CD4-positive, alpha-beta T cell treated with Interleukin-4 for 1 hour (primary cell): ENCODE measurements at regions not wholly inside any gene's neighbourhood (a gene's known extent, or its start where the extent isn't known, plus 50 kb on each side); places are given as distances from the start of the nearest gene placed in this dataset.
A peak's percentile ranks its signal among the peaks of the same experiment; 100 is the strongest.

Source experiments
- DNase-seq, 2 donors: peaks; one replicate each; pipeline ENCODE4 v3.0.0-alpha.2; 2020 to 2022

DNA sequence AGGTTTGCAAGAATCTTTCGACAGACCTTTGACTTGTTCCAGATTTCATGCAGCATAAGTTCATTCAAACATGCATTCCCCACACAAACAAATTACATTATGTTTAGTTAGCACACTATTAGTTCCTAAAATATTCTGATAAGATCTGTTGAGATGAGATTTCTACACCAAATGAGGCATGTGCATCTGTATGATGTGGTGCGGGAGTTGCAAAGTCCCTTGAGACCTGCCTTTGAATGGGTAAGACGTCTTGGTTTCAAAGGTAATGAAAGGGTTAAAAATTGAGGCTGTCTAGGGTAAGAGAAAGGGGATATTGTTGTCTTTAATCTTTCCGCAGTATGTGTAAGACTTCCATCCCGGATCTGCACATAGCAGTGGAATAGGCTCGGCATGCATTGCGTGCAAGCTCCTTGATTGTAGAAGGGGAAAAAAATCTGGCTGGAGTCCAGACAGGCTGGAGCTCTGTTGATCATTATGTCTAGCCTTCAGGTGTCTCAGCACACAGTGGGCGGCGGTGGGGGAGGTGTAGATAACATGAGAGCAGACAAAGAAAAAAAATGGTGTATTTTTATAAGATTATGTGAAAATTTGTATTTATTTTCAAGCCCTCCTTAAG, 296.6 kb downstream of the PTPRC start:
- DNase-seq: peak; percentile 47 to 55

DNA sequence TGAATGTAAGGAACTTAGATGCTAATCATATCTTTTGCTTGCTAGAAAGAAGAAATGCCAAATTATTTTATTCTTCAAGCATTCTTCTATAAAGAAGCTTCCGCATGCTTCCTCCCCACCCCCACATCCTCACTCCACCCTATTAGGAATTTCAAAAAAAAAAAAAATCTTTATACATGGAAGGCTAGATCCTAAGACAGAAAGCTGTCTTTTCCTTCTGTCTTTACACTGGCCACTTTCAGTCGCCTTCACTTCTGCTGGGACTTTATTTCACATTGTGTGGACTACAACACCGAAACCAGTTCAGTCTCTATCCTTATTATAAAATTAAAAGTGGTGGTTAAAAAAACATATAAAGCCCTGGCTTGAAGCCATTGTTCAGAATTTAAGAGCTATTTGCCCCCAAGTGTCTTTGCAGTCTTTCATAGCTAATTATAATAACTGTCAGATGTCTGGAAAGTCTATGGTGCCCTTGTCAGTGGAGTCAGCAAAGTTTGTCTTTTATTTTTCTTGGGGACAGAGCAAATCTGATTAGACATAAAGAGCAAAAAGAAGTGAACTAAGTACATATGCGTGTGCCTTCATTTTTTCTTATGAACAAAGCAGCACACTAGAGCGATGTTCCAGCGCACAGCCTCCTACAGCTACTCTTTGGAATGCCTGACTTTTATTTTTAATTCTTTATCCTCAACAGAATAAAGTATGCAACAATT, 297.7 kb downstream of the PTPRC start:
- no peak for DNase-seq

DNA sequence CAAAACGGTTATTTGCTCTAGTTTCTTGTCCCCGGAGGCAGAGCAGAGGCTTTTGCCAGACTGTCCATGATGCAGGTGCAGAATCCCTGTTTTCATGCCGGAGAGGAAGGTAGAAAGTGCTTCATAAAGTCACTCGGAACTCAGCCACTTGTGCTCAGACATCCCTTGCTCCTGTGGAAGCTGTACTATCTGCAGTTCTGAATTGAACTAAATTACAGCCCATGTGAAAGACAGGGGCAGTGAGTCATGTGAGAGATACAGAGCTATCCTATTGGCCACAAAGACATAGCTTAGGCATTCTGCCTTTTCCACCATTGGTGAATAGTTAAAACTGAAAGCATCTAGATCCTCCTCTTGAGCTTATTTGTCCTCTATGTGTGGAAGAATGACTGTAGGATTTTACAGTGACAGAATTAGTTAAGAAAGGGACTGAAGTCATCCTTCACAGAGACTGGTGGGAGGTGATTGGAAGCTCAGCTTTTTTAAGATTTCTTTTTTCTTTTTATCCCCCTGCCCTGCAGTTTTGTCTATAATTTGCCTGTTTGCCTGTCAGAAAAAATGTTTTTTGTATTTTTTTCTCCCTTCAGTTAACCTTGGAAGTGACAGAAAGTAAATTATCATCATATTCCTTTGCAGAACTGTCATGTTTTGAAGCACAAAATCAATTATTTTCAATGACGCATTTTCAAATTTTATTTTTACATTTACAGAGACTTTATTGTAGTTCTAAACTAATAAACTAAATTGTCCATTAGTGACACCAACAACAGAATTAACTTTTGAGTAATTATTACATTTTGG, 298.6 kb downstream of the PTPRC start:
- DNase-seq: peak; percentile 63 to 80

DNA sequence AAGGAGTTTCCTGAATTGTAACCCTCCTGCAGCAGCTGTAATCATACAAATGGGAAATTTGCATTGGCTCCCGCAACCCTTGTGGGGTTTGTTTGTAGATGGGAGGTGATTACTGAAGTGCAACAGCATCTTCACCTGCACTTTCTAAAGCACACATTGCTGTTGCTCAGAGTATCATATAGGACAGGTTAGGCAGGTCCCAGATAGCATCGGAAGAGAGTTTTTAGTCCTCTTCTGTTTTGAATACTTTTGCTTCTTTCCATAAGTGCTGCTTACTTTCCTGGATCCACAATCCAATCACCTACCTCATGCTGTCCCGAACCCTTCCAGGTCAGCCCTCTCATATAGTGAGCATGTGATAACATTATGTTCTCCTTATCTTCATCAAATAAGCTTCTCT, 300.4 kb downstream of the PTPRC start:
- no peak for DNase-seq

DNA sequence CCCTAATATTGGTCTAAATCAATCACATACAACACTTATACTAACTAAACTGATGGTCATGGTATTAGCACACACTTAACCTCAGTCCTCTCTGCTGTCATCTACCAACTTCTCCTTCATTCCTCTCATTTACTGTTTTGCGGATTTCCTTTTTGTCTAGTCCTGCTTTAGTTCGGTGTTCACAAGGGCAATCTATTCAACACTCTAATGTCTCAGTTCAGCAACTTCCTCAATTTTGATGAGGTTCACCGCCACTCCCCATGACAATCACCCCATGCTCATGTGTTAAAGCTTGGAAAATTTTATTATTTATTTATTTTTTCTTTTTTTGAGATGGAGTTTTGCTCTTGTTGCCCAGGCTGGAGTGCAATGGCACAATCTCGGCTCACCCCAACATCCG, 301.1 kb downstream of the PTPRC start:
- no peak for DNase-seq

DNA sequence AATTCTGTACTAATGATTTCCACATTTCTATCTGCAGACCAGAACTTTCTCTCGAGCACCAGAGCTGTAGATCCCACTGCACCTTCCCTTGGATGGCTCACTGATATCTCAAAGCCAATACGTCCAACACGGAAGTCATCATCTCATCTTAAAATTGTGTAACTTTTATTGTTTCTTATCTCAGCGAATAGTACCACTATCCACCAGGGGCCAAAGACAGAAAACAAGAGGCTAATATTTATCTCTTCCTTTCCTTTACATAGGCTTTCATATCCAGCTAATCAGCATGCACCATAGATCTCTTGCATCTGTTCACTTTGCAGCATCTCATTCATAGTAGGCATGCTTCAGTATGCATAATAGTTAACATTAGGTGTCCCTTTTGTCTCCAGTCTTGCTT, 303.6 kb downstream of the PTPRC start:
- no peak for DNase-seq

DNA sequence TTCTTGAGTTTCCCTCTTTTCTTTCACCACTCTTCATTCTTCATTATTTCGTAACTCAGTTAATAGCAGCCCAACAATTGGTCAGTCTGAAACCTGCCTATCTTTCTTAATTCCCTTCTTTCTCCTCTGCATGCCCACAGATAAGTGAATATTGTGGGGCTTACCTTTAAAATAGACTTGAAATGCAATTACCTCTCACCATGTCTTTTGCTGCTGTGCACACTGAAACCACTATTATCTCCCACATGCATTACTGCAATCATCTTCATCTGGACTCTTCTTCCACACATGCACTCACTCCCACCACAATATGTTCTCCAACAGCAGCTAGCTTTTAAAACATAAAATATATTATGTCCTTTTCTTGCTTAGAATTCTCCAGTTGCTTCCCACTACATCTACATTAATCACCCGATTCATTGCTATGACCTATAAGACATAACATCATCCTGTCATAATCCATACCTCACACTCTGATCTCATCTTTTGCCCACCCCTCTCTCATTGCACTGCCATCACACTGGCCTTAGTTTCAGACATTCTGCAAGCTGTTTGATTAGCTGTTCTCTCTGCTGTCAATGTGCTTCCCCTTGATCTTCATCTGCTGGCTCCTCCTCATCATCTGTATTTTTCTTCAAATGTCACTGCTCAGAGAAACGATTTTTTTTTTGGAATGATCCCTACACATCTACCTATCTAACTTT, 304.8 kb downstream of the PTPRC start:
- DNase-seq: no peak

DNA sequence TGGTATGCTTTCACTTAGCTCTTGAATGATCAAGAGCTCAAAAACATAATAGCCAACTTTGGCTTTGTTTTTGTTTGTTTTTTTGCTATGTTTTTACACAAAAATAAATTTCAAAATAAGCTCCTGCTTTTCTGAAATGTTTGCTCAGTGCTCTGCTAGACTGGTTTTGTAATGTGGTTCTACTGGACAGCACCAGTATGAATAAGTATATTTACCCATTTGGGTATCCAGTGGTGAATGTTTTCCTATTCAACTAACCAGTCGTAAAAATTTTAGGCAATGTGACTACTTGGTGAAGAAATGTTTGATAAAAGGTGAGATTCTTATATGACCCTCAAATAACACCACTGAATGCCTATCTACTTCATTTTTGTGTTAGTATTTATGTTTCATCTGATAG, 308.6 kb downstream of the PTPRC start:
- DNase-seq: no peak

DNA sequence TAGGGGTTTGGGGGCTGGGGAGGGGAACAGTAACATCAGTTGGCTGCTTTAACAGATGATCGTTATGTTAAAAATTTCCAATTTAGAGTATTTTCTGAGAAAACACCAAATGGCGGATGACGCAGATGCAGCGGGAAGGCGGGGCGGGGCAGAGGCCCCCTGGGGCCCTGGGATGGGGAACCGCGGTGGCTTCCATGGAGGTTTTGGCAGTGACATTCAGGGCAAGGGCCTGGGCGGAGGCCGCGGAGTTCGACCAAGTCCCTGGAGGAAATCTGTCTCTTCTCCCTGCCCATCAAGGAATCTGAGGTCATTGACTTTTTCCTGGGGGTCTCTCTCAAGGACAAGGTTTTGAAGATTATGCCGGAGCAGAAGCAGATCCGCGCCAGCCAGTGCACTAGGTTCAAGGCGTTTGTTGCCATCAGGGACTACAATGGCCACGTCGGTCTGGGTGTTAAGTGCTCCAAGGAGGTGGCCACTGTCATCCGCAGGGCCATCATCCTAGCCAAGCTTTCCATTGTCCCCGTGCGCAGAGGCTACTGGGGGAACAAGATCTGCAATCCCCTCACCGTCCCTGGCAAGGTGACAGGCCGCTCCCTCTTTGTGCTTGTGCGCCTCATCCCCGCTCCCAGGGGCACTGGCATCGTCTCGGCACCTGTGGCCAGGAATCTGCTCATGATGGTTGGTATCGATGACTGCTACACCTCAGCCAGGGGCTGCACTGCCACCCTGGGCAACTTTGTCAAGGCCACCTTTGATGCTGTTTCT, 310.2 kb downstream of the PTPRC start:
- no peak for DNase-seq

DNA sequence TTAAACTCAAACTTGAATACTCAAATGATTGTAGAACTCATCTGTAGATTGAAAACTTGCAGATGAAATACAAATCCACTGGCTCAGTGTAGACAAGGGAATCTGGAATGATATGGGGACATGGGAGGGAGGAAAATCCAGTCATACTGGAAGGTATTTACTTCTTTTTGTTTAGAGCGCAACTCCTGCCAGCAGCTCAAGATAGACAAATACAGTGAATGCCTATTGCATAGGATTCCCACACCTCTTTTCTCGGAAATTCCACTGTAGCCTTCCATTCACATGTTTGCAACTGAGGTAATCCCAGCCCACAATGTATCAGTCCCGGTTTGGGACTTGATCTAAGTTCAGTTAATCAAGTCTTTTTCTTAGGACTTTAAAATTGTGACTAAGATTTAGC, 311.2 kb downstream of the PTPRC start:
- no peak for DNase-seq

DNA sequence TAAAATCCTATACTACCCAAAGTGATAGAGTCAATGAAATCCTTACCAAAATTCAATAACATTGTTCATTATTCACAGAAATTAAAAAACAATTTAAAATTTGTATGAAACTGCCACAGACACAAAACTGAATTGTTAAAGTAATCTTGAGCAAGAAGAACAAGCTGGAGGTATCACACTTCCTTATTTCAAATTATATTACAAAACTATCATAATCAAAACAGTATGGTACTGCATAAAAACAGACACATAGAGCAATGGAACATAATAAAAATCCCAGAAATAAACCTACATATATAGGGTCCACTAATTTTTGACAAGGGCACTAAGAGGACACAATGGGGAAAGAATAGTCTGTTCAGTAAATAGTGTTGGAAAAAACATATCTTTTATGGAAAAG, 316.2 kb downstream of the PTPRC start:
- no peak for DNase-seq

DNA sequence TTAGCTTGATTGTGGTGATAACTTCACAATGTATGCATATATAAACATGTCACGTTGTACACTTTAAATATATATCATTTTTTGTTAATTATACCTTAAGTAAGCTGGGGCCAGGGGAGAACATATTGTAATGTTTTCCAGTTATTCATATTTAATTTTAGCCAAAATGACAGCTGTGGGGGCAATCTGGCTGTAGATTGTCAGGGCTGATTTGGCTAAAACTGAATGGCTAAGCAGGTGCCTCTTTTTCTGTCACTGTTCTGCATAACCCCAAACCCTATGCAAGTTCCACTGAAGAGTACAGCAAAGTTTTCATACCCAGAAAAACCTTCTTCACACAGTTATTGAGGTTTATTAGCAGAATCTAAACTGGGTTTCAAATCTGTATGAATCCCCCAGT, 318.2 kb downstream of the PTPRC start:
- no peak for DNase-seq

DNA sequence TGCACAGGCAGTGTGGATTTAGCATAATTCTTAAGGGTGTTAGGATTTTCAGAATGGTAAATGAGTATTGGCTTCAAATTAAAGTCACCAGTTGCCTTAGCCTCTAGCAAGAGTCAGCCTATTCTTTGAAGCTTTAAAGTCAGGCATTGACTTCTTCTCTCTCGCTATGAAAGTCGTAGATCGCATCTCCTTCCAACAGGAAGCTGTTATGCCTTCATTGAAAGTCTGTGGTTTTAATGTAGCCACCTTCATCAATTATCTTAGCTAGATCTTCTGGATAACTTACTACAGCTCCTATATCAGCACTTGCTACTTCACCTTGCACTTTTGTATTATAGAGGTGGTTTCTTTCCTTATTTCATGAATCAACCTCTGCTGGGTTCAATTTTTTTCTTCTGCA, 320.2 kb downstream of the PTPRC start:
- DNase-seq: peak in 1 of 2 donors; percentile 21

DNA sequence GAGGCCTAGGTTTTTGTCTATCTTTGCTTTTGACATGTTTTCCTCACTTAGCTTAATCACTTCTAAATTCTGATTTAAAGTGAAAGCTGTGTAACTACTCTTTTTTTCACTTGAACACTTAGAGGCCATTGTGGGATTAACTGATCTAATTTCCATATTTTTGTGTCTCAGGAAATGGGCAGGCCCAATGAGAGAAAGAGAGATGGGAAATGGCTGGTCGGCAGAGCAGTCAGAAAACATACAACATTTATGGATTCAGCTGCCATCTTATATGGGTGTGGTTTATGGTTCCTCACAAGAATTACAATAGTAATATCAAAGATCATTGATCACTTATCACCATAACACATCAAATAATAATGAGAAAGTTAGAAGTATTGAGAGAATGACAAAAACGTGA, 320.8 kb downstream of the PTPRC start:
- DNase-seq: no peak

DNA sequence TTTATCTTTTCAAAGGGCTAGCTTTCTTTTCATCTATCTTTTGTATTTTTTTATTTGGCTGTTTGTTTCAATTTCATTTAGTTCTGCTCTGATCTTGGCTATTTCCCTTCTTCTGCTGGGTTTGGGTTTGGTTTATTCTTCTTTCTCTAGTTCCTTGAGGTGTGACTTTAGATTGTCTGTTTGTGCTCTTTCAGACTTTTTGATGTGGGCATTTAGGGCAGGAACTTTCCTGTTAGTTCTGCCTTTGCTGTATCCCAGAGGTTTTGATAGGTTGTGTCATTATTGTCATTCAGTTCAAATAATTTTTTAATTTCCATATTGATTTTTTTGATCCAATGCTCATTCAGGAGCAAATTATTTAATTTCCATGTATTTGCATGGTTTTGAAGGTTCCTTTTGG, 325.0 kb downstream of the PTPRC start:
- peak in 1 of 2 donors; percentile 2 for DNase-seq

DNA sequence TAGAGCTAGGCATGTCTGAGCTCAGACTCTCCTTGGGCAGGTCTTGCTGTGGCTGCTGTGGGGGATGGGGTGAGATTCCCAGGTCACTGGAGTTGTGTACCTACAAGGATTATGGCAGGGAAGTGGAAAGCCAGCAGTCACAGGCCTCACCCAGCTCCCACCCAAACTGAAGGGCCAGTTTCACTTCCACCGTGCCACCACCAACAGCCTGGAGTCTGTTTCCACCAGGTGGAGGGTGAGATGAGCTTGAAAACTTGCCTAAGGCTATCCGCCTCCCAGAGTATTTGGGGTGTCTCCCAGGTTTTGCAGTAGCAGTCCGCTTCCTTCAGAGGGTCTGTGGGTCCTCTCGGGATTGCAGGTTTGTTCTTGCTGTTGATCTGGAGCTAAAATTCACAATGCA, 327.7 kb downstream of the PTPRC start:
- DNase-seq: no peak

DNA sequence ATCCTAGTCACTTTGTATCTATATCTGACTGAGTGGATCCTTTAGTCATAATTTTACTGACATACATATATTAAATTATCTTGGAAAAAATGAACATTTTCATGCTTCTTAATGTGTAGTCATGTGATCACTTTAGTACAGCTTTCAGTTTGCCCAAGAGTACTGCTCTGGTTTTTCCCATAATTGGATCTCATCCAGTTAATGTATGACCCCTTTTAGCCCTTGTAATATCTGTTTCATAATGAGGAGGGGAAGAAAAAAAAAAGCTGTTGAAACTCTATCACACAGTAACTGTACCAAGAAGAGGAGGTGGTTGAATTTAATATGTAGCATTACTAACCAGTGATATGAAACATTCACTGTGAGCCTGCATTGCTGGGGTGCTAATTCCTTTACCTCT, 328.7 kb downstream of the PTPRC start:
- DNase-seq: no peak

DNA sequence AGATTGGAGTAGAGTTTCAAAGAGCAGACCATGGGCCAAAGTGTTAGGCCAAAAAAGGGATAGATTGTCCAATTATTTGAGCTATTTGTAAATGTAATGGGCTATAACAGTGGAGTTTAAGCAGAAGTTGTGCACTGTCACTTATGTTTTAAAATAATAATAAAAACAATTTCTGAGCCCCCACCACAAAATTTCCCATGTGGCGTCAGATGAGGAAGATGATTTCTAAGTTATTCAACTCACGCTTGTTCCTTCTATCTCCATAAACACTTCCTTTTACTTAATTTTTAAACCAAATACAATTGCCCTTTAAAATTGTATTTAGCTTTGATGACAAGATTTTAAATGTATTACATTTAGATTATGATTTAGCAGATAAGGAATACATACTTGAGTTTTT, 330.0 kb downstream of the PTPRC start:
- no peak for DNase-seq

DNA sequence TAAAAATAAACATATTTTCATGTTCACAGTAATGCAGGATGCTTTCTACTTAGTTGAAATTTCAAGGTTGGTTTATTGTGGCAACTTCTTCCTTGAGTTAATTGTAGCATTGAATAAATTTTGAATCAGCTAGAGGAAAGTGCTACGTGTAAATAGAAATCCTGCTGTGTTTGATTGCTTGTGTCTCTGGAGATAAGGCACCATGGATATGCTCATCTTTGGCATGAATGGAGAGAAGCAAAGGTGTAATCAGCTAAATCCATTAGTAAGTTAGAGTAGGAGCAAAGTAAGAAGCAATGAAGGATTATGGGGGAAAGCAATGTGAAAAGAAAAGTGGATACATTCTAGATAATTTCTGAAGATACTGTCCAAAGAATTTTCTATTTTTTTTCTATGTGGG, 331.1 kb downstream of the PTPRC start:
- no peak for DNase-seq

DNA sequence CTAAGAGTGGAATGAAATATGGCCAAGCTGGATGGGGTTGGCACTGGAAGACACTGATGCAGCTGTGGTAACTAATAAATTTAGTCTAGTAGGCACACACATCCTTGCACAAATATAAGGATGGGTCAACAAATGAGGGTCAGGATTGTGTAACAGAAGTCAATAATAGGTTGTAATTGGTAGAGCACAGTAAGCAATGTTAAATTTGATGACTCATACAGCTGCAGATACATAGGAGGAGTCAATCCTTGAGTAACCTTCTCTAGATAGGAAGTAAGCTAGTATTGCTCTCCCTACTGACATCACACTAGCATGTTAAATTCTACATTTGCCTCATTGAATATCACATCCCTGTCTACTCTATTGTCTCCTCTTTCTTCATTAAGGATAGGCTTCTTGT, 332.1 kb downstream of the PTPRC start:
- DNase-seq: no peak

DNA sequence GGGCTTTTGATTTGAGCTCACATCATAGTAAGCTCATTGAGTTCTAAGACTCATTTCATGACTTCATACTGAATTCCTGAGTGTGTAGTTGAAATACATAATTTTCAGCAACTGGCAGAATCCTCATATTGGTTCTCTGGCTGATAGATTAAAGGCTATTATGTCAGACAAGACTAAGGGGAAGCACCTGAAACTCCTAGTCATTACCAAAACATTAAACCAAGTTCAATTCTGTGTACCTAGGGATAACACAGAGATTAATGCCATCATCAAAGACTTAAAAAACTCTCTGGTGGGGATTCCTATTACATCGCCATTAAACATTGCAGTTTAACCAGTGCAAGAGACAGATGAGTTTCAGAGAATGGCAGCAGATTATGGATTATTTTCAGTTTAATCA, 339.1 kb downstream of the PTPRC start:
- no peak for DNase-seq

DNA sequence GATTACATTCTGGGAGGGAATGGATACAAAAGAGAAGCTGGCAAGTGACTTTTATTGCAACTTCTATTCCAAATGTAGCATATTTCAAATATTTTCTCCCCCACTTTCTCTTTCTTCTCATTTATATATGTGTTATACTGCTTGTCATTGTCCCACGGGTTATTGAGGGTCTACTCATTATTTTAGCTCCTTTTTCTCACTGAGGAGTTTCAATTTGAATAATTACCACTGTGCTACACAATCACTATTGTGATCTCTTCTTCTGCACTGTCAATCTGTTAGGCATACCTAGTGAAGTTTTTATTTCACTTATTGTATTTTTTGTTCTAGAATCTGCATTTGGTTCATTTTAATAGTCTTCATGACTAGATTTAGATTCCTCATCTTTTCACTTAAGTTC, 339.7 kb downstream of the PTPRC start:
- no peak for DNase-seq

DNA sequence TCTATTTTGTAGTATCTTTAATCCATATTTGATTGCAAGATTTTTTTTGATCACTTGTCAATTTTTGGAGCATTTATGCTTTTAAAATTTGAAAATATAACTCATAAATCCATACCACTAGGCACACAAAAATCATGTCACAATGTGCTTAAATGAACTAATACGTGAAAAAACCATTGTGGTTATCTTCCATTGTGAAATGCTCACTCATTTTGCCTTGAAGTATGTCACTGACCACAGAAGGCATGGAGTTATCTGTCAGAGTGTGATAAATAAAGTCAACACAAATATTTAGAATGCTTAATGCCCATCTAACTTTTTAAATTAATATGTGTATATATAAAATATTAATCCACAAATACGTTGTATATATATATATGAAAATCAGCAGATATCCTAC, 347.2 kb downstream of the PTPRC start:
- no peak for DNase-seq
